Fibroblast of pulmonary artery (primary cell): ENCODE measurements at regions not wholly inside any gene's neighbourhood (a gene's known extent, or its start where the extent isn't known, plus 50 kb on each side); places are given as distances from the start of the nearest gene placed in this dataset.

Experiments
- DNase-seq: peaks from one replicate; pipeline ENCODE4 v3.0.0-alpha.2; 2010; ENCODE audit warnings: low read depth
- H3K4me3 ChIP-seq: replicated peaks from 2 replicates; pipeline ENCODE4 v1.5.1; 2011; ENCODE audit warnings: low read depth, mild to moderate bottlenecking, control low read depth, low read length, moderate library complexity
- TF ChIP-seq, protein P1 (sequence below): IDR thresholded peaks from 2 replicates; pipeline ENCODE4 v1.5.1; 2011; ENCODE audit warnings: mild to moderate bottlenecking, control low read depth, low read length, inconsistent platforms; ENCODE audit errors: missing control alignments

DNA sequence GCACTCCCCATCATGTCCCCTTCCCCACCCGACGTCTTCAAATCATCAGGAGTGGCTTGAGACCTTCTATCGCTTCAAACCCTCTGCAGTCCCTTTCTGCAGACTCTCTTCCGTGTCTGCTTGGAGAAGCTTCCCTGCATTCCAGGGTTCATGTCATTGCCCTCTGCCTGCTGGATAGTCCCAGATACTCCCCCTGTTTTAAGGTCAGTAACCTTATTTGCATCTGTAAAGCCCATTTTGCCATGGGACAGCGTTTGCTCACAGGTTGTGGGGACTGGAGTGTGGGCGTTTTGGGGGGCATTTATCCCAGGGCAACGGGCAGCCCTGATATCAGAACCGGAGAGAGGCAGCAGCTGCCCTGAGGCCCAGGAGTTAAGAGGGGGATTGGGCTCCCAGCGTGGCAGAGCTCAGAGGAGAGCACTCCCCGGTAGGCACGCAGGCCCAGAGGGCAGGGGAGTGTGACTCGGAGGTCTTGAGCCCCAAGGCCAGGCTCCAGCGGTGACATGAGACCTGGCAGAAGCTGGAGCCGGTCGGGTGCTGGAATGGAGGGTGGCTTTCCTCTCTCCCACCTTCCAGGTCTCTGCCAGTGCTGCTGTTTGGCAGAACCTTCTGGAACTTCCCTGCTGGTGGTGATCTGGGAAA, 73.8 kb downstream of the RTP5 start:
- no peak for DNase-seq
- TF ChIP-seq, protein P1, sequence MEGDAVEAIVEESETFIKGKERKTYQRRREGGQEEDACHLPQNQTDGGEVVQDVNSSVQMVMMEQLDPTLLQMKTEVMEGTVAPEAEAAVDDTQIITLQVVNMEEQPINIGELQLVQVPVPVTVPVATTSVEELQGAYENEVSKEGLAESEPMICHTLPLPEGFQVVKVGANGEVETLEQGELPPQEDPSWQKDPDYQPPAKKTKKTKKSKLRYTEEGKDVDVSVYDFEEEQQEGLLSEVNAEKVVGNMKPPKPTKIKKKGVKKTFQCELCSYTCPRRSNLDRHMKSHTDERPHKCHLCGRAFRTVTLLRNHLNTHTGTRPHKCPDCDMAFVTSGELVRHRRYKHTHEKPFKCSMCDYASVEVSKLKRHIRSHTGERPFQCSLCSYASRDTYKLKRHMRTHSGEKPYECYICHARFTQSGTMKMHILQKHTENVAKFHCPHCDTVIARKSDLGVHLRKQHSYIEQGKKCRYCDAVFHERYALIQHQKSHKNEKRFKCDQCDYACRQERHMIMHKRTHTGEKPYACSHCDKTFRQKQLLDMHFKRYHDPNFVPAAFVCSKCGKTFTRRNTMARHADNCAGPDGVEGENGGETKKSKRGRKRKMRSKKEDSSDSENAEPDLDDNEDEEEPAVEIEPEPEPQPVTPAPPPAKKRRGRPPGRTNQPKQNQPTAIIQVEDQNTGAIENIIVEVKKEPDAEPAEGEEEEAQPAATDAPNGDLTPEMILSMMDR: no peak
- H3K4me3 ChIP-seq: no peak overlapping the region

DNA sequence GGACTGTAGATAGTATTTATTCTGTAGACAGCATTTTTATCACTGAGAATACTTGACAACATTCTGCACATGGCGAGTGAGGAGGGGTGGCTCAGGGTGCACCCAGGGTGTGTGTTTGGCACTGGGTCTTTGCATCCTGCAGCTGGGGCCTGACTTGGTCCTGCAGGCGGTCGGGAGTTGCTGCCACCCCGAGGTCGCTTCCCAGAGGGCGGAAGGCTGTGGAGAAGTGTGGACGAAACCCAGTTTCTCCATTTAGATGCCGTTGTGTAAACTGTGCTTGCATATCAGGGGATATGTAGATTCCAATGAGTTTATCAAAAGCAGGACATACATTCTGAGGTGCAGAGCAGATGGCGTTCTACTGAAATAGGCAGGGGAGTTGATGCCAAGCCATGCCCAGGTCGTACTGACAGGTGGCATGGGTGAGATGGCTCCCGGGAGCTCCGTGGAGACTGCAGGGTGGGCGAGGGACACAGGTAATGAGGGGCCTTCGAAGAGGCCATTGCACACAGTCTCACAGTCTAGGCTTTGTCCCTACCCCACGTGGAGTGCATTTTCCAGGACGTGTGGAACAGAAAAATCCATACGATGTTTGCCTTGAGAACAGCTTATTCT, 74.5 kb downstream of the RTP5 start:
- no peak overlapping the region for H3K4me3 ChIP-seq
- TF ChIP-seq, protein P1: no peak
- DNase-seq: no peak

DNA sequence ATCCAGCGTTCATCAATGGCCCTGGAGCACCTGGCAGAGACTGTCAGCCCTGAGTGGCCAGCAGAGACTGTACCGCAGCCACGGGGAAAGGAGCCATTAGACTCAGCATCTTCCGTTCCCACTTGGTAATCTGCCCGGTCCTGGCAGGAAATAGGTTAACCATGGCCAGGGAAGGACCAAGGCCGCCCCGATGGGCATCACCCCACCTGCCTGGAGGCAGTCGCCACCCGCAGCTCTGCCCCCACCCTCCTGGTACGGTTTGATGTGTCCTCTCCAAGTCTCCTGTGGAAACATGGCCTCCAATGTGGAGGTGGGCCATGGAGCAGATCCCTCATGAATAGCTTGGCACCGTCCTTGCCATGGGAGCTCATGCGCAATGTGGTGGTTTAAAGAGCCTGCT, 75.3 kb downstream of the RTP5 start:
- TF ChIP-seq, protein P1: no peak
- DNase-seq: no peak
- no peak overlapping the region for H3K4me3 ChIP-seq

DNA sequence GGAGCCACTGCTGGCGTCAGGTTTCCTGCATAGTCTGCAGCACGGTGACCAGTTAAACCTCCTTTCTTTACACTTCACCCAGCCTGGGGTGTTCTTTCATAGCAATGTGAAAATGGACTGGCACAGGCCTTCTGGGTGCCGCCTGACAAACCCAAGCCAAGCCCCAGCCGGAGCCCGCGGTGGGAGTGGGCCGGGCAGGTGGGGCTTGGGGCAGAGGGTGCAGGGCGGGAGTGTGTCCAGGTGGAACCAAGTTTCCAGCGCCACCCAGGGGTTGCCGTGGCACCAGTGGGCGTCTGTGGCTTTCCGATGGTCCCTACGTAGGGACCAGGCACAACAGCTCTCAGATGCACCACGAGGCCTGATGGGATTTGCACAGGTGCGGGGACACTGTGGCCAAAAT, 75.8 kb downstream of the RTP5 start:
- TF ChIP-seq, protein P1: no peak
- DNase-seq: no peak
- no peak overlapping the region for H3K4me3 ChIP-seq

DNA sequence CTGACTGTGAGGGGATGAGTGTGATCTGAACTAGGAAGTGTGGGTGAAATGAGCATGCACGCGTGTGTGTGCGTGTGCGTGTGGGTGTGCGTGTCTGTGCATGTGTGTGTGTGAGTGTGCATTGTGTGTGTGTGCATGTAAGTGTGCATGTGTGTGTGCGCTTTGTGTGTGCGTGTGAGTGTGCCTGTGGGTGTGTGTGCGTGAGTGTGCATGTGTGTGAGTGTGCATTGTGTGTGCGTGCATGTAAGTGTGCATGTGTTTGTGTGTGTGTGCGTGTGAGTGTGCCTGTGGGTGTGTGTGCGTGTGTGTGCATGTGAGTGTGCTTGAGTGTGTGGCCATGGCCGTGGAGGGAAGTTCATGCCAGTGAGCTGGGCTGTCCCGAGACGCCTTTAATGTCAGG, 76.3 kb downstream of the RTP5 start:
- TF ChIP-seq, protein P1: no peak
- no peak overlapping the region for H3K4me3 ChIP-seq

DNA sequence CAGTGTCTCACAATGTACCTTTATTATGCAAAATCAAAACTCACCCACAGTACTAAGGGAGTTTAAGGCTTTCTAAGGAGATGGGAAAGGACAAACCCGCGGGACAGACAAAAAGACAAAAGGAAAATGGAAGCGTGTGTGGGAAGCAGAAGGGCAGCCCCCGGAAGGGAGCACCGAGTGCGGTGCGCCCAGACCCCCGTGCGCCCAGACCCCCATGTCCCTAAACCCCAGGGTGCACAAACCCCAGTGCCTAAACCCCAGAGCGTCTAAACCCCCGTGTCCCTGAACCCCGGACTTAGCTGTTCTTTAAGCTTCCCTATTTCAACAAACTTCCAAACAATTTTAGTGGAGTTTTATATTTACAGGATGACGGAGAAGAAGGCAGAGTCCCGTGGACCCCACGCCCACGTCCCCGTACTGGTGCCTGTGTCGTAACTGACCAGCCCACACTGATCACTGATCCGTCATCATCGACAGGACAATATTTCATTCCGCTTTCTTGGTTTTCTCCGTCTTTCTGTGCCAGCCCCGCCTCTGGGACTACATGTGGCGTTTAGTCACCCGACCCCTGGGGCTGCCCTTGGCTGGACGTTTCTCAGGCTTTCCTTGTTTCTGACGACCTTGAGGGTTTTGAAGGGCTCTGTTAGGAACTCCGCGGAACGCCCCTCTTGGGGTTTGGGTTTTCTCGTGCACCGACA, 76.9 kb downstream of the RTP5 start:
- H3K4me3 ChIP-seq: no peak overlapping the region
- TF ChIP-seq, protein P1: no peak
- DNase-seq: no peak

More for the DNA sequence above, 76.3 kb downstream of the RTP5 start:
- DNase-seq: no peak
